ENCODE measurements at regions not wholly inside any gene's neighbourhood (a gene's known extent, or its start where the extent isn't known, plus 50 kb on each side); places are given as distances from the start of the nearest gene placed in this dataset.

GRCh38 chr2:8004250-8004681 lies 677.6 kb upstream of the ID2 start:
- no peak for DNase-seq (ENCODE audit: low read depth)

- DNase-seq (ENCODE audit: low read depth): no peak
Measured at GRCh38 chr2:8006181-8006580, 675.7 kb upstream of the ID2 start.

GRCh38 chr2:8006626-8007025 lies 675.2 kb upstream of the ID2 start:
- DNase-seq (ENCODE audit: low read depth): no peak

GRCh38 chr2:8009010-8009597 lies 672.8 kb upstream of the ID2 start:
- DNase-seq (ENCODE audit: low read depth): no peak

- no peak for DNase-seq (ENCODE audit: low read depth)
Measured at GRCh38 chr2:8015848-8016600, 665.8 kb upstream of the ID2 start.

- no peak for DNase-seq (ENCODE audit: low read depth)
Measured at GRCh38 chr2:8016688-8017087, 665.2 kb upstream of the ID2 start.

GRCh38 chr2:8018956-8019355 lies 662.9 kb upstream of the ID2 start:
- DNase-seq (ENCODE audit: low read depth): no peak

- no peak for DNase-seq (ENCODE audit: low read depth)
Measured at GRCh38 chr2:8019934-8020333, 661.9 kb upstream of the ID2 start.

GRCh38 chr2:8021921-8022320 lies 659.9 kb upstream of the ID2 start:
- no peak for DNase-seq (ENCODE audit: low read depth)

- no peak for DNase-seq (ENCODE audit: low read depth)
Measured at GRCh38 chr2:8022908-8023640, 658.8 kb upstream of the ID2 start.

GRCh38 chr2:8024506-8024905 lies 657.4 kb upstream of the ID2 start:
- DNase-seq (ENCODE audit: low read depth): no peak

GRCh38 chr2:8026381-8026780 lies 655.5 kb upstream of the ID2 start:
- no peak for DNase-seq (ENCODE audit: low read depth)

- no peak for DNase-seq (ENCODE audit: low read depth)
Measured at GRCh38 chr2:8027387-8027786, 654.5 kb upstream of the ID2 start.

- DNase-seq (ENCODE audit: low read depth): no peak
Measured at GRCh38 chr2:8028036-8028435, 653.8 kb upstream of the ID2 start.

GRCh38 chr2:8028436-8028835 lies 653.4 kb upstream of the ID2 start:
- no peak for DNase-seq (ENCODE audit: low read depth)

GRCh38 chr2:8028981-8029380 lies 652.9 kb upstream of the ID2 start:
- no peak for DNase-seq (ENCODE audit: low read depth)

GRCh38 chr2:8030573-8031303 lies 651.1 kb upstream of the ID2 start:
- no peak for DNase-seq (ENCODE audit: low read depth)

- no peak for DNase-seq (ENCODE audit: low read depth)
Measured at GRCh38 chr2:8031370-8031769, 650.5 kb upstream of the ID2 start.

GRCh38 chr2:8033546-8034096 lies 648.2 kb upstream of the ID2 start:
- no peak for DNase-seq (ENCODE audit: low read depth)

GRCh38 chr2:8036366-8036765 lies 645.5 kb upstream of the ID2 start:
- no peak for DNase-seq (ENCODE audit: low read depth)

GRCh38 chr2:8039732-8040131 lies 642.1 kb upstream of the ID2 start:
- DNase-seq (ENCODE audit: low read depth): no peak

- DNase-seq (ENCODE audit: low read depth): no peak
Measured at GRCh38 chr2:8043295-8043694, 638.6 kb upstream of the ID2 start.

Measured in activated T-cell treated with anti-CD3 and anti-CD28 coated beads for 1 hour (primary cell).